ENCODE measurements at regions not wholly inside any gene's neighbourhood (a gene's known extent, or its start where the extent isn't known, plus 50 kb on each side); places are given as distances from the start of the nearest gene placed in this dataset.

DNA sequence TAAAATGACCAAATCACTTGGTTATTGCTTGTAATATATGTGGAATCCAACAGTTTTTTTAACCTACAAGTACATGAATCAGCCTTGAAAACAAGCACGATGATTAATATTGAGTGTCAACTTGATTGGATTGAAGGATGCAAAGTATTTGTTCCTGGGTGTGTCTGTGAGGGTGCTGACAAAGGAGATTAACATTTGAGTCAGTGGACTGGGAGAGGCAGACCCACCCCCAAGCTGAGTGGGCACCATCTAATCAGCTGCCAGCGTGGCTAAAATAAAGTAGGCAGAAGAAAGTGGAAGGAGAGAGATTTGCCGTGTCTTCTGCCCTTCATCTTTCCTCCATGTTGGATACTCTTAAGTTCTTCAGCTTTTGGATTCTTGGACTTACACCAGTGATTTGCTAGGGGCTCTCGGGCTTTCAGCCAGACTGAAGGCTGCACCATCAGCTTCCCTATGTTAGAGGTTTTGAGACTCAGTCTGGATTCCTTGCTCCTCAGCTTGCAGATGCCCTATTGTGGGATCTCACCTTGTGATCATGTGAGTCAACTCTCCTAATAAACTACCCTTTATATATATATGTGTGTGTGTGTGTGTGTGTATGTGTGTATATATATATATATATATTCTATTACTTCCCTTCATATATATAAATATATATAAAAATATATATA, 118.4 kb upstream of the WDR11 start:
- H3K4me3 Mint-ChIP-seq (ENCODE audit: unreplicated experiment) = no peak overlapping the region
- no peaks in the 10 kb centered on the region for H3K9me3 Mint-ChIP-seq (ENCODE audit: low read depth)
- H3K36me3 Mint-ChIP-seq (ENCODE audit: low read depth) = no peaks in the 10 kb centered on the region
- no peaks in the 10 kb centered on the region for H3K4me1 Mint-ChIP-seq (ENCODE audit: low read depth)
- TF ChIP-seq, protein P1, sequence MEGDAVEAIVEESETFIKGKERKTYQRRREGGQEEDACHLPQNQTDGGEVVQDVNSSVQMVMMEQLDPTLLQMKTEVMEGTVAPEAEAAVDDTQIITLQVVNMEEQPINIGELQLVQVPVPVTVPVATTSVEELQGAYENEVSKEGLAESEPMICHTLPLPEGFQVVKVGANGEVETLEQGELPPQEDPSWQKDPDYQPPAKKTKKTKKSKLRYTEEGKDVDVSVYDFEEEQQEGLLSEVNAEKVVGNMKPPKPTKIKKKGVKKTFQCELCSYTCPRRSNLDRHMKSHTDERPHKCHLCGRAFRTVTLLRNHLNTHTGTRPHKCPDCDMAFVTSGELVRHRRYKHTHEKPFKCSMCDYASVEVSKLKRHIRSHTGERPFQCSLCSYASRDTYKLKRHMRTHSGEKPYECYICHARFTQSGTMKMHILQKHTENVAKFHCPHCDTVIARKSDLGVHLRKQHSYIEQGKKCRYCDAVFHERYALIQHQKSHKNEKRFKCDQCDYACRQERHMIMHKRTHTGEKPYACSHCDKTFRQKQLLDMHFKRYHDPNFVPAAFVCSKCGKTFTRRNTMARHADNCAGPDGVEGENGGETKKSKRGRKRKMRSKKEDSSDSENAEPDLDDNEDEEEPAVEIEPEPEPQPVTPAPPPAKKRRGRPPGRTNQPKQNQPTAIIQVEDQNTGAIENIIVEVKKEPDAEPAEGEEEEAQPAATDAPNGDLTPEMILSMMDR (IDR thresholded peaks at IDR 0.05) = no peak
- DNase-seq (ENCODE audit: low spot score) = no peak
- H3K27ac Mint-ChIP-seq (ENCODE audit: unreplicated experiment) = no peak overlapping the region
- H3K27me3 Mint-ChIP-seq (ENCODE audit: low read depth) = peaks cover 16% of the 10 kb centered on the region

DNA sequence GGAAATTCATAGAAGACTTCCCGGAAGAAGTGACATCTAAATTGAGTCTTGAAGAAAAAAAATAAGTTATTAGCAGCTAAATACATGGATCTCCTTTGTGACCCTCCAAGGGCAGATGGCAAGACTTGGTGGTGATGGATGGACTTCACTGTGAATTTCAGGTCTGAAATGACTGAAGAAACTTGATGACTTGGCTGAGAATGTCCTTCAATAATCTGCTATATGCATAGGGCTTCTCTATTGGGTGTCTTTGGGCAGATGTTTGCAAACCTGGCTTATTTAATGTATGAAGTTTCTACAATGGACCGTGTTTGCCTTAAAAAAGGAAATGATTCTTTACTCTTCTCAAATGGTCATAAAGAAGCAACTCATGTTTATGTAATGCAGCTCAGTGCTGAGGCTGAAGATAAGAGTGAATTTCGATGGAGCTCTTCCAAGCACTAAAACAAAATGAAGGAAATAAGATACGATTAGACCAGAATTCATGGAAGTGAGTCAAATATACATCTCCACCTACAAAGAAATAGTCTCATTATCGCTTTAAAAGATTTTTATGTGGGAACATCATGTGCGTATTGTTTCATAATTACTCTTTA, 116.6 kb upstream of the WDR11 start:
- no peak for DNase-seq (ENCODE audit: low spot score)
- peaks cover 27% of the 10 kb centered on the region for H3K27me3 Mint-ChIP-seq (ENCODE audit: low read depth)
- H3K27ac Mint-ChIP-seq (ENCODE audit: unreplicated experiment) = no peak overlapping the region
- H3K4me3 Mint-ChIP-seq (ENCODE audit: unreplicated experiment) = no peak overlapping the region
- H3K4me1 Mint-ChIP-seq (ENCODE audit: low read depth) = no peaks in the 10 kb centered on the region
- H3K9me3 Mint-ChIP-seq (ENCODE audit: low read depth) = no peaks in the 10 kb centered on the region
- TF ChIP-seq, protein P1 (IDR thresholded peaks at IDR 0.05) = no peak
- H3K36me3 Mint-ChIP-seq (ENCODE audit: low read depth) = no peaks in the 10 kb centered on the region

DNA sequence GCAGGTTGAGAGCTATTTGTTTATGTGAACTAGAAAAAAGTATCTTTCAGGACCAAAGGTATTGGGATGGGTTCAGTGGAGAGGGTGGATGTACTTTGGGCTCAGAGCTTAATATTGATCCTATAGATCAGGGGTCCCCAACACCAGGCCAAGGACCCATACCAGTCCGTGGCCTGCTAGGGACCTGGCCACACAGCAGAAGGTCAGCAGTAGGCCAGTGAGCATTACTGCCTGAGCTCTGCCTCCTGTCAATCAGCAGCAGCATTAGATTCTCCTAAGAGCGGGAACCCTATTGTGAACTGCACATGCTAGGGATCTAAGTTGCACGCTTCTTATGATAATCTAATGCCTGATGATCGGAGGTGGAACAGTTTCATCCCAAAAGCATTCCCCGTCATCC, 115.8 kb upstream of the WDR11 start:
- Mint-ChIP-seq H3K9me3 (ENCODE audit: low read depth) (no peaks in the 10 kb centered on the region), H3K27me3 (ENCODE audit: low read depth) (peaks cover 27% of the 10 kb centered on the region), H3K4me1 (ENCODE audit: low read depth) (no peaks in the 10 kb centered on the region), H3K36me3 (ENCODE audit: low read depth) (no peaks in the 10 kb centered on the region), H3K27ac (ENCODE audit: unreplicated experiment) (no peak overlapping the region), H3K4me3 (ENCODE audit: unreplicated experiment) (no peak overlapping the region)
- DNase-seq (ENCODE audit: low spot score) = no peak
- TF ChIP-seq, protein P1 (IDR thresholded peaks at IDR 0.05) = no peak

DNA sequence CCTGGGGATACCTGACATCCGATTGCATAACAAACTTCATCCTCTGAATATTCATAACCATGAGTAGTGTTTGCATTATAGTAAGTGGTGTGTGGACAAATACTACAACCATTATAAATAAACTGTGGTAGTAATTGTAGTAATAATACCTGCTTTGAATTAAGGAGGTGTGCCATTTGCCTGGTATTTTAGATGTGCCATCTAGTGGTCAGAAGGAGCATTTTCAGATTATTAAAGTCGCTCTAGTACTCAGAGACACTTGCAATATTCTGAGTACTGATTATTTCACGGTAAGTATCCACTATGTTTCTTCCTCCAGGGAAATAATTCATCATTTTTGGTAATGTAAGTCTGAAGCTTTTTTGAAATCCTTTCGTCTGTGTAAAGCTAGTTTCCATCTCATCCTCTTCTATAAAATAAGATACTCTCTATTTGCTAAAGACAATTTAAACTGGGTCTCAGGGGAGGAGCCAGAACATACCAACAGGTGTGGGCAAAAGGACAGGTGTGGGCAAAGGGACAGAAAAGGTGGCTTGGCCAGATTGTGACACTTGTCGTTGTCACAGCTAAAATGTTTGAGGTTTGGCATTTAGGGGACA, 115.3 kb upstream of the WDR11 start:
- H3K4me1 Mint-ChIP-seq (ENCODE audit: low read depth) = no peaks in the 10 kb centered on the region
- TF ChIP-seq, protein P1 (IDR thresholded peaks at IDR 0.05) = peak; percentile 88
- peaks cover 27% of the 10 kb centered on the region for H3K27me3 Mint-ChIP-seq (ENCODE audit: low read depth)
- H3K36me3 Mint-ChIP-seq (ENCODE audit: low read depth) = no peaks in the 10 kb centered on the region
- DNase-seq (ENCODE audit: low spot score) = no peak
- no peaks in the 10 kb centered on the region for H3K9me3 Mint-ChIP-seq (ENCODE audit: low read depth)
- H3K4me3 Mint-ChIP-seq (ENCODE audit: unreplicated experiment) = no peak overlapping the region
- H3K27ac Mint-ChIP-seq (ENCODE audit: unreplicated experiment) = no peak overlapping the region

DNA sequence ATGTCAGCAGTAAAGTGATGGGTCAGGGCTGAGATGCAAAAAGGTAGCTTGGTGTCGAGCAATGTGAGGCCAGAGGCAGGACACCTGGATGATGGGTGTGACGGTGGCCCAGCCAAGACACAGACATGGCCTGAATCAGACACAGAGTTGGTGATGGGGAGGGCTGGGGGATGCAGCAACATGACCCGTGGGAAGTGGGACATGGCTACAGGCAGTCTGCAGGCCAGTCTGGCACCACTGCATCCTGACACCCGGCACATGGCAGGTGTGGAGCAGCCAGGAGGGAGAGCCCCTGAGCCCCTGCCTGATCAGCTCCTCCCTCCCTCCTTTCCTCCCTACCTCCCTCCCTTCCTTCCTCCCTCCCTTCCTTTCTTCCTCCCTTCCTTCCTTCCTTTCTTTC, 114.8 kb upstream of the WDR11 start:
- H3K27me3 Mint-ChIP-seq (ENCODE audit: low read depth) = peaks cover 28% of the 10 kb centered on the region
- H3K4me1 Mint-ChIP-seq (ENCODE audit: low read depth) = no peaks in the 10 kb centered on the region
- H3K27ac Mint-ChIP-seq (ENCODE audit: unreplicated experiment) = no peak overlapping the region
- no peaks in the 10 kb centered on the region for H3K36me3 Mint-ChIP-seq (ENCODE audit: low read depth)
- TF ChIP-seq, protein P1 (IDR thresholded peaks at IDR 0.05) = no peak
- H3K9me3 Mint-ChIP-seq (ENCODE audit: low read depth) = no peaks in the 10 kb centered on the region
- H3K4me3 Mint-ChIP-seq (ENCODE audit: unreplicated experiment) = no peak overlapping the region
- no peak for DNase-seq (ENCODE audit: low spot score)
